ENCODE measurements at regions not wholly inside any gene's neighbourhood (a gene's known extent, or its start where the extent isn't known, plus 50 kb on each side); places are given as distances from the start of the nearest gene placed in this dataset.

- TF ChIP-seq, protein P1, sequence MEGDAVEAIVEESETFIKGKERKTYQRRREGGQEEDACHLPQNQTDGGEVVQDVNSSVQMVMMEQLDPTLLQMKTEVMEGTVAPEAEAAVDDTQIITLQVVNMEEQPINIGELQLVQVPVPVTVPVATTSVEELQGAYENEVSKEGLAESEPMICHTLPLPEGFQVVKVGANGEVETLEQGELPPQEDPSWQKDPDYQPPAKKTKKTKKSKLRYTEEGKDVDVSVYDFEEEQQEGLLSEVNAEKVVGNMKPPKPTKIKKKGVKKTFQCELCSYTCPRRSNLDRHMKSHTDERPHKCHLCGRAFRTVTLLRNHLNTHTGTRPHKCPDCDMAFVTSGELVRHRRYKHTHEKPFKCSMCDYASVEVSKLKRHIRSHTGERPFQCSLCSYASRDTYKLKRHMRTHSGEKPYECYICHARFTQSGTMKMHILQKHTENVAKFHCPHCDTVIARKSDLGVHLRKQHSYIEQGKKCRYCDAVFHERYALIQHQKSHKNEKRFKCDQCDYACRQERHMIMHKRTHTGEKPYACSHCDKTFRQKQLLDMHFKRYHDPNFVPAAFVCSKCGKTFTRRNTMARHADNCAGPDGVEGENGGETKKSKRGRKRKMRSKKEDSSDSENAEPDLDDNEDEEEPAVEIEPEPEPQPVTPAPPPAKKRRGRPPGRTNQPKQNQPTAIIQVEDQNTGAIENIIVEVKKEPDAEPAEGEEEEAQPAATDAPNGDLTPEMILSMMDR (IDR thresholded peaks at IDR 0.05; ENCODE audit: low read depth, low read length), result no peak
- TF ChIP-seq POLR2A (IDR thresholded peaks at IDR 0.05; ENCODE audit: extremely low read depth, insufficient read length), result no peak
- no peak for TF ChIP-seq MAX (IDR thresholded peaks at IDR 0.05; ENCODE audit: low read depth, low read length)
- no peak for TF ChIP-seq MYC (IDR thresholded peaks at IDR 0.05; ENCODE audit: low read depth, low read length)
These were observed 138.2 kb downstream of the RAD51AP2 start for GRCh38 chr2:17380003-17380402.
